HG03139 (cell line): ENCODE measurements at regions not wholly inside any gene's neighbourhood (a gene's known extent, or its start where the extent isn't known, plus 50 kb on each side); places are given as distances from the start of the nearest gene placed in this dataset.
"Not testable (repeated sequence)": the region's sequence is repeated elsewhere in the genome, so short reads cannot be mapped to it uniquely, and the experiment has no call there.

Source experiments
- ATAC-seq: cut with Tn5 transposase; IDR thresholded peaks from one replicate; pipeline ENCODE4 v1.9.1; 2021; ENCODE audit not compliant: unreplicated experiment

GRCh38 chr16:58820411-58820810, 86.3 kb upstream of the GOT2 start:
- ATAC-seq = no peak

- ATAC-seq = no peak
These were observed 81.2 kb upstream of the GOT2 start for GRCh38 chr16:58815181-58815888.

GRCh38 chr16:58814348-58814801, 80.3 kb upstream of the GOT2 start:
- peak; percentile 77 for ATAC-seq

GRCh38 chr16:58809213-58809612, 75.1 kb upstream of the GOT2 start:
- no peak for ATAC-seq

- ATAC-seq = no peak
These were observed 73.2 kb upstream of the GOT2 start for GRCh38 chr16:58807276-58807675.

GRCh38 chr16:58801838-58802237, 67.7 kb upstream of the GOT2 start:
- no peak for ATAC-seq

GRCh38 chr16:58797137-58797801, 63.2 kb upstream of the GOT2 start:
- no peak for ATAC-seq

- ATAC-seq = no peak
These were observed 59.2 kb upstream of the GOT2 start for GRCh38 chr16:58793366-58793765.

GRCh38 chr16:58792188-58792587, 58.1 kb upstream of the GOT2 start:
- ATAC-seq = no peak

GRCh38 chr16:58790816-58791557, 56.9 kb upstream of the GOT2 start:
- not testable (repeated sequence) for ATAC-seq

- ATAC-seq = no peak
These were observed 55.2 kb upstream of the GOT2 start for GRCh38 chr16:58789351-58789750.
